ENCODE measurements at regions not wholly inside any gene's neighbourhood (a gene's known extent, or its start where the extent isn't known, plus 50 kb on each side); places are given as distances from the start of the nearest gene placed in this dataset.

- no peak for TF ChIP-seq POLR2AphosphoS5 (IDR thresholded peaks at IDR 0.05; ENCODE audit: low read depth, low read length)
- TF ChIP-seq, protein P1, sequence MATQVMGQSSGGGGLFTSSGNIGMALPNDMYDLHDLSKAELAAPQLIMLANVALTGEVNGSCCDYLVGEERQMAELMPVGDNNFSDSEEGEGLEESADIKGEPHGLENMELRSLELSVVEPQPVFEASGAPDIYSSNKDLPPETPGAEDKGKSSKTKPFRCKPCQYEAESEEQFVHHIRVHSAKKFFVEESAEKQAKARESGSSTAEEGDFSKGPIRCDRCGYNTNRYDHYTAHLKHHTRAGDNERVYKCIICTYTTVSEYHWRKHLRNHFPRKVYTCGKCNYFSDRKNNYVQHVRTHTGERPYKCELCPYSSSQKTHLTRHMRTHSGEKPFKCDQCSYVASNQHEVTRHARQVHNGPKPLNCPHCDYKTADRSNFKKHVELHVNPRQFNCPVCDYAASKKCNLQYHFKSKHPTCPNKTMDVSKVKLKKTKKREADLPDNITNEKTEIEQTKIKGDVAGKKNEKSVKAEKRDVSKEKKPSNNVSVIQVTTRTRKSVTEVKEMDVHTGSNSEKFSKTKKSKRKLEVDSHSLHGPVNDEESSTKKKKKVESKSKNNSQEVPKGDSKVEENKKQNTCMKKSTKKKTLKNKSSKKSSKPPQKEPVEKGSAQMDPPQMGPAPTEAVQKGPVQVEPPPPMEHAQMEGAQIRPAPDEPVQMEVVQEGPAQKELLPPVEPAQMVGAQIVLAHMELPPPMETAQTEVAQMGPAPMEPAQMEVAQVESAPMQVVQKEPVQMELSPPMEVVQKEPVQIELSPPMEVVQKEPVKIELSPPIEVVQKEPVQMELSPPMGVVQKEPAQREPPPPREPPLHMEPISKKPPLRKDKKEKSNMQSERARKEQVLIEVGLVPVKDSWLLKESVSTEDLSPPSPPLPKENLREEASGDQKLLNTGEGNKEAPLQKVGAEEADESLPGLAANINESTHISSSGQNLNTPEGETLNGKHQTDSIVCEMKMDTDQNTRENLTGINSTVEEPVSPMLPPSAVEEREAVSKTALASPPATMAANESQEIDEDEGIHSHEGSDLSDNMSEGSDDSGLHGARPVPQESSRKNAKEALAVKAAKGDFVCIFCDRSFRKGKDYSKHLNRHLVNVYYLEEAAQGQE (IDR thresholded peaks at IDR 0.05; ENCODE audit: insufficient read depth in 1 of 2, low read depth in 2 of 2, low read length in 2 of 2), result no peak
These were observed 71.8 kb downstream of the LARP7 start for GRCh38 chr4:112708772-112709171.

Measured in PFSK-1 (cell line).